ENCODE measurements at regions not wholly inside any gene's neighbourhood (a gene's known extent, or its start where the extent isn't known, plus 50 kb on each side); places are given as distances from the start of the nearest gene placed in this dataset.

DNA sequence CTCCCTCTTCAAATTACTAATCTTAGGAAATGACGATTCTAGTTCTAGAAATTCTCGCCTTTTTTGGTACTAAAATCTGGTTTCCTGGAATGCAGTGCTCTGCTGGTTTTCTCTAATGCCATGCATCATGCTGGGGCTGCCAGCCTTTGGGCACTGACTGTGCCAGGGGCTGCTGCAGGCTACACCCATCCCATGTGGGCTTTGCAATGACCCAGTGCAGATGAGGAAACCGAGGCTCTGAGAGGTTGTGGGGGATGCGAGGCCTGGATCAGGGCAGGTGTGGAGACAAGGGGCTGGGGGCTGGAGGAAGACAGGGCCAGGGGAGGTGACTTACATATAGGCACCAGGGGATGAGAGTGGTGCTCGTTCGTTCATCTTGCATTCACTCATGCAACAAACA, 95.3 kb downstream of the HMX1 start (continued):
- TF ChIP-seq RAD21 (IDR thresholded peaks at IDR 0.05 in 1 of 2, conservative IDR thresholded peaks at IDR 0.05 in 1 of 2; ENCODE audit: low read depth in 2 of 2, low read length in 2 of 2) = no peak
- no peak for TF ChIP-seq POLR2A (IDR thresholded peaks at IDR 0.05; ENCODE audit: control extremely low read depth in 1 of 2, low read depth in 2 of 2, low read length in 2 of 2)
- no peak for TF ChIP-seq ASH2L (IDR thresholded peaks at IDR 0.05; ENCODE audit: low read length)
- no peak for TF ChIP-seq SUZ12 (IDR thresholded peaks at IDR 0.05; ENCODE audit: low read length)

All from H1 (cell line).